ENCODE measurements at regions not wholly inside any gene's neighbourhood (a gene's known extent, or its start where the extent isn't known, plus 50 kb on each side); places are given as distances from the start of the nearest gene placed in this dataset.

DNA sequence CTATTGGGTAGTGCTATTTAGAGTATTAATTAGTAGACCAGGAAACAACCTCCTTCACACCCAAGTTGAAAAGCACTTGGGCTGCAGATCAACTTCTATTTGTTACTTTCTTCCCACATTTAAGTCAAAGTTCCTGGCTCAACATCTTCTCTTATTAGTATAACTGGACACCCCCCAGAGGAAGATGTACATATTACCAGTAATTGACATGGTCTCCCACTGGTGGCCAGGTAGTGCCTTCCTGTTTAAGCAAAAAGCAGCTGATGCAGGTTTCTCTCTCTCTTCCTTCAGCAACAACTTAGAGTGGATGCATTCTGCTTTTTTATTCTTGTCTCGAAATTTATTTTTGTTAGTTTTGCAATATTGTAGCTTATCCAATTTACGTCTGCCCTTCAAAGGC, 438.1 kb downstream of the GBA3 start:
- TF ChIP-seq POLR2A (IDR thresholded peaks at IDR 0.05), result no peak
- TF ChIP-seq, protein P1, sequence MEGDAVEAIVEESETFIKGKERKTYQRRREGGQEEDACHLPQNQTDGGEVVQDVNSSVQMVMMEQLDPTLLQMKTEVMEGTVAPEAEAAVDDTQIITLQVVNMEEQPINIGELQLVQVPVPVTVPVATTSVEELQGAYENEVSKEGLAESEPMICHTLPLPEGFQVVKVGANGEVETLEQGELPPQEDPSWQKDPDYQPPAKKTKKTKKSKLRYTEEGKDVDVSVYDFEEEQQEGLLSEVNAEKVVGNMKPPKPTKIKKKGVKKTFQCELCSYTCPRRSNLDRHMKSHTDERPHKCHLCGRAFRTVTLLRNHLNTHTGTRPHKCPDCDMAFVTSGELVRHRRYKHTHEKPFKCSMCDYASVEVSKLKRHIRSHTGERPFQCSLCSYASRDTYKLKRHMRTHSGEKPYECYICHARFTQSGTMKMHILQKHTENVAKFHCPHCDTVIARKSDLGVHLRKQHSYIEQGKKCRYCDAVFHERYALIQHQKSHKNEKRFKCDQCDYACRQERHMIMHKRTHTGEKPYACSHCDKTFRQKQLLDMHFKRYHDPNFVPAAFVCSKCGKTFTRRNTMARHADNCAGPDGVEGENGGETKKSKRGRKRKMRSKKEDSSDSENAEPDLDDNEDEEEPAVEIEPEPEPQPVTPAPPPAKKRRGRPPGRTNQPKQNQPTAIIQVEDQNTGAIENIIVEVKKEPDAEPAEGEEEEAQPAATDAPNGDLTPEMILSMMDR (IDR thresholded peaks at IDR 0.05), result no peak

Measured in prostate gland (tissue), 2 donors.